Hippocampal formation (tissue), 2 donors: ENCODE measurements at regions not wholly inside any gene's neighbourhood (a gene's known extent, or its start where the extent isn't known, plus 50 kb on each side); places are given as distances from the start of the nearest gene placed in this dataset.

ENCODE experiments used
- DNase-seq, 2 donors: peaks; one replicate each; lab custom pipeline; 2025; lab: John Stamatoyannopoulos, UW

DNA sequence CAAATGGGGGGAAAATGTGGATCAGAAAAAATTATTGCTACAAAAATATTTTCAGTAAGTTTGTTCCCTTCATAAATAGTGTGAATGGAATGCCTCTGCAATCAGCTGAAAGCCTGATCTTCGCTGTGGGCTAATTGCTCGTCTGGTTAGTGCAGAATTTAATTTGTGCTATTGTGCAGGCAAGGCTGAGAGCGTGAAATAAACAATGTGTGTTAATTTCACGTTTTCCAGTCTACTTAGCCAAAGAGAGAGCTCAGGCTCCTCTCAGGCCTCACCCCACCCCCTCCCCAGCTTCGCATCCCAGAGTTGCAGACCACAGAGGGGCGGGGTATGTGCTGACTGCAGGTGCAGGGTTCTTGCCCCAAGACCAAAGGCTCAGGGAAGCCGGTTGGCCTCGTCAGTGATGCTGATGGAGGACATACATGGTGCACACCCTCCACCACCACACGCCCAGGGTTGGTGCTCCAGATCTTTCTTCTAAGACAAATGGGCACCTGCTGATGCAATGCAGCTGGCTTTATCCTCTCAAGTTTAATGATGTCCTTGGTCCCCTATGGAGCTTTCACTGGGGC is 302.6 kb upstream of the SLC14A2 start:
- no peak for DNase-seq

DNA sequence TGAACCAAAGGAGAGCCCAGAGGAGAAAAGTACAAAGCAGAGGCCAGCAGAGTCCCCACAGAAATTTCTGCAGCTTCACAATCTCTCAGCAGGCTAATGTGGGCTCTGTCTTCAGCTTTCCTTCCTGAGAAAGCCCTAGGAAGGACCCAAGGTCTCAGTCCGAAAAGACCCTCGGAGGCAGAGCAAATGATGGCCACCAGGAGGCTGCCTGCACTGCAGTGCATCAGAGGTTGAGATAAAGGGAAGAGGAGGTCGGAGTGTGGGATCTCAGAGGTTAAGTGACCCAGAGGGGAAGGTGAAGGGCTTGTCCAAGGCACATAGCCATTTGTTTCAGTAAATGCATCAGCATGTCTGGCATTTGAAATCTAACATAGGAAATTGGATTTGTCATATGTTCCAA is 299.1 kb upstream of the SLC14A2 start:
- no peak for DNase-seq

DNA sequence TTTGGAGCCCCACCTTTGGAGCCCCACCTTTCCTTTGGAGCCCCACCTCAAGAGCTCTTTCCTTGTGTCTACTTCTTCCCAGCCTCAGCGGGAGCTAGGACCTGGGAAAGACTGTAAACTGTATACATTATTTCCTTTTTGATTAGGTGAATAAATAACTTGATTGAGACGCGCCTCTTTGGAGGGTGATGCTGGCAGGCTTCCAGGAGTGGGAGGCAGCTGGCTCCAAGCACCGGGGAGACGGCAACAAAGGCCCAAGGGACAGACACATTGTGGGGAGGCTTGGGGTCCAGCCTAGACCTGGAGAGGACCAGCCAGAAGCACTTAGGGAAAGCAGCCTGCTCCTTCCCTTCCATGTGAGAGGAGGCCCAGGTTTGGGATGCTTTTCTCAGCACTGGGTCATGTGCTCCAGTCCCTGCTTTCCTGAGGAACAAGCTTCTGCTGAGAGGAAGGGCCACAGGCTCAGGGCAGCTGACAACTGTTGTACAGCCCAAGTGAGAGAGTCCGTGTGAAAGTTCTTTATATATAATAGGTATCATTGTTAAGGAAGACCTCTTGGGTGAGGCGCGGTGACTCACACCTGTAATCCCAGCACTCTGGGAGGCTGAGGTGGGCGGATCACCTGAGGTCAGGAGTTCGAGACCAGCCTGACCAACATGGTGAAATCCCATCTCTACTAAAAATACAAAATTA is 297.2 kb upstream of the SLC14A2 start:
- no peak for DNase-seq

DNA sequence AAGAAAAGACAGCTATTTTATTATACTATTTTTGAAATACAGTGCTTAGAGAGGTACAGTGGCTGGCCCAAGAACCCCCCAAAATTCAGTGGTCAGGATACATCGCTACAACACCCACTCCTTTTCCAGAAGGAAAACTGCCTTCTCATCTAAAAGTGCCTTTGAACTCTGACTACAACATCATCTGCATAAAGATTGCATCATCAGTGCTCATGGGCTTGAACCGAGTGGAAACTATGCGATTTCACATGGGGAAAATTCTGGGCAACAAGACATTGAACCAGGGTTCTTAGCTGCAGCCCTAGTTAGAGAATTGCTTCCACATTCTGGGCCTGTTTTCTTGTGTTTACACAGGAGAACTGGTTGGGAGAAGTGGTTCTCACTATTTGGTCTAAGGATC is 294.6 kb upstream of the SLC14A2 start:
- DNase-seq: no peak

DNA sequence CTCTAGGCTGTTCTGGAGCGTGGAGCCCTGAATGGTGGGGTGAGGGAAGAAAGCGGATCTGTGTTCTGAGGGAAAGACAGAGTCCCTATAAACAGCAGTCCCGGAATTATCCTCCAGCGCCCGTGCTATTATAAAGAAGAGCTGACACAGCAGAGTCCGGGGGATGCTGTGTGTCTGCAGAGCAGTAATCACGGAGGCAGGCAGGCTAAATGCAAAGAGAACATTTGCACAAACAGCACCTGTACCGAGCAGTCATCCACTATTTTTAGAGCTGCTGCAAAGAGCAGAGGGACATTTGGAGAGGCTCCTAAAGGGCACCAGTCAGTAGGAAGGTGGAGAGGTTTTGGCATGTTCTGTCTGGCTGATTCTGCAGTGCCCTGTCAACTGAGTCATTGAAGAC is 293.8 kb upstream of the SLC14A2 start:
- no peak for DNase-seq

DNA sequence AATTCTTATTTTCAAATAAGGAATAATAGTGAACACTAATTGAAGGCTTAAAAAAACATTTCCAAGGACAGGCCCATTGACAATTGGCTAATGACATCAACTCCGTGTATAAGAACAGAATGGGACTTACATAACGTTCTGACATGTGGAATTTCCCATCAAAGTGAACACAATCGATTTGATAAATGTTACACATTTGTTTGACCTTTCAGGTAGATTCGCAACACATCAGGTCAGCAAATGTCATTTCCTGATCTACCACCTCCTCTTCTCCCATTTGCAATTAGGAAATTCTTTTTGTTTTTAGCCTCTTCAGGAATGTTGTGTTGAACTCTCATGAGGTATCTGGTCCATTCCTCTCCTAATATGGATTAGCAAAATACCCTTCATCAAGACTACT is 292.9 kb upstream of the SLC14A2 start:
- DNase-seq: no peak

DNA sequence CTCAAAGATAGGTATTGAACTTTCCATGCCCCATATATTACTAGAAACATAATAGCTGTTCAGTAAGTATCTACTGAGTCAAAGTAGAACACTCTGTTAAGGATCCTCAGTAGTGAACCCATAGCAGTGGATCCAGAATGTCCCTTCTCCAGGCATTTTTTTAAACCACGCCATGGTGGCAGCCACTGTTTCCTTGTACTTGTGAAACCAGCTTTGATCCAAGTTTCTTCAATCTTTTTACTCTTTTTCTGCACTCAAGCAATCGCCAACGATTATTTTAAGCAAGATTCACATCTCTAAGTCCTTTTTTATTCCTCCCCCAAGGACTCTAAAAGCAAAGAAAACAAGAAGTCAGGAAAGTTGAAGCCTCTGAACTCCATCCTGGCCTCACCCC is 291.2 kb upstream of the SLC14A2 start:
- DNase-seq: no peak

DNA sequence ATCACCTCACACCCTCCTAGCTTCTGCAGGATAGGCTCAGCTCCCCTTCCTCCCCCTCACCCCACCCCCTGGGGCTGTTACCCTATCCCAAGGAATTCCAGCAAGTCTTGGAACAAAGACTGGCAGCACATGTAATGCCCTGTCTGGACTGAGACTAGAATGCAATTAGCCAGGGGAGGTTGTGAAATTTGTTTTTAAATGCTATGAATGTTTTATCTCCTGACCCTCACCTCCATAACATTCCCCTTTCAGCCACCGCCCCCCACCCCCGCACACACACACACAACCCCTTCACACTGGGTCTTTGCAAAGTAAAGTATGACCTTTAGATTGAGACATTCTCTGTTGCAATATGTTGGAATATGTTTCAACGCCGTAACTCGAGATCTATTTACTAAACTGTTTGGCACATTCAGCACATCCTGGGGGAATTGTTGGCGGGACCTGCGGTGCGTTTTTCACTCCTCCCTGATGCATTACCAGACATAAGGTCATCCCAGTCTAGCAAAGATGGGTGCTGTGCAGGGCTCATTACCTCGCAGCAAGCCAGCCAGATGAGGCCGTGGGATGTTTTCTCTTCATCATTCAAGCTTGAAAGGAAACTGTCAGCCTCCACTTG is 290.7 kb upstream of the SLC14A2 start:
- DNase-seq: no peak

DNA sequence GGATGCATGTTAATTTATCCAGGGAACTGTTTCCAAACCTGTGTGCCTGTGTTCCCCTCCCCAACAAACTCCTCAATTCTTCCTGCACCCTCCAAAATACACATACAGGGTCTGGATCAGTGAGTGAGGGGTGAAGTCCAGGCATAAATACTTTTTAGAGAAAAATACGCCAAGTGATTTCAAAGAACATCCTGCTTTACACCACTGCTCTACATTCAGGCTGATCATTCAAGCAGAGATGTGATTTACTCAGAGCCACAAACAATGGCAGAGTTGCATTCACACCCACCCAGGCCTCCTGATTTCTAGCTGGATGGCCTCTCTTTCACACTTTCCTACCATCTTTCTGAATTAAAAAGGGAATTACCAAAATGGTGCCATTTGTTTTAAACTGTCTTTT is 289.5 kb upstream of the SLC14A2 start:
- DNase-seq: no peak

DNA sequence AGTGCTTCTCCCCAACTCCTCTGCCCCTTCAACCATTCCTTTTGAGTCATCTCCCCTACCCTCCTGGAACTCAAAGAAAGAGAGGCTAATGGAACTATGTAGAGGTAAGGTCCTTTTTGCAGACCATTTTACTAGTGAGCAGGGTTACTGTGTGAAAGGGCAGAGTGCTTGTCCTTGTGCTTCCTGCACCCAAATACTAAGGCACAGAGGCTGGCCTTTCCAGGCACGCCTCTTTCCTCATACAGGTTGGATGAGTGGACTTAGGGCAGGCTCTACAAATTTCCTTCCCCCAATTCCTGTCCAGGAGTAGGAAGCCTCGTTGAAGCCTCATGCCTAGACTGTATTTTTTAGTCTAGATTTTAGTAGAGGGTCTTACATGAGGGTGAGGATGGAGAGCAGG is 288.8 kb upstream of the SLC14A2 start:
- DNase-seq: no peak

DNA sequence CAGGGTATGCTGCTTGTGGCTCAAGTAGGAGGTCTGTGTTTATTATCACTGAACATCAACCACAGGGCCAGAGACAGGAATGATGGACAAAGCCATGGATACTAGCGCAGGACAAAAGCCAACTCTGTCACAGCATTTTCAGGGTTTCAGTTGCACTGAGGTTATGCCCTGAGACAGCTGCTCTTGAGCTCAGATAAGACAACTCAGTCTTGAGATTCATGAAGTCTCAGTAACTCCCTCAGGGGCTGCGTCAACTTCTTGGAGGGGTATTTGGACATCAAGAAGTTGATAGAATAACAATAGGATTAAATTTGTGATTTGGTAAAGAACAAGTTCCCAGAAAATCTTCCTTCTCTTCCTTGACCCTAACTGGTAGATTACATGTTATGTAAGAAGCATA is 287.0 kb upstream of the SLC14A2 start:
- no peak for DNase-seq

DNA sequence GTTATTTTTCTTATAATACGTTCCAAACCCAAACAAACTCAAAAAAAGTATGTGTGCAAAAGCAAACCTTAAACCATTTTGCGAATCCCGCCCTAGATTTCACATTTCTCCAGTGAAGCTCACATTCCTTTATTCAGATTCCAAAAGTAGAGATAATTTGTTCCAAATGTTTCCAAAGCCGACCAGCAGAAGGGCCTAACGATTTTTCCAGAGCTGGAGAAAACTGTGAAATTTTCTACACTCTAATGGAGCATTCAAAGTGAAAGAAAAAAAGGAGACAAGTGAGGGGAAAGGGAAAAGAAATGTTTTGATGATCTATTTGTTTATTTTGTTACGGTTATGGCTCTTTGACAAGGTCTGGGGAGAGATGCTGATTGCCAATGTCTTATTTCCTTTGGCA is 286.5 kb upstream of the SLC14A2 start:
- no peak for DNase-seq

DNA sequence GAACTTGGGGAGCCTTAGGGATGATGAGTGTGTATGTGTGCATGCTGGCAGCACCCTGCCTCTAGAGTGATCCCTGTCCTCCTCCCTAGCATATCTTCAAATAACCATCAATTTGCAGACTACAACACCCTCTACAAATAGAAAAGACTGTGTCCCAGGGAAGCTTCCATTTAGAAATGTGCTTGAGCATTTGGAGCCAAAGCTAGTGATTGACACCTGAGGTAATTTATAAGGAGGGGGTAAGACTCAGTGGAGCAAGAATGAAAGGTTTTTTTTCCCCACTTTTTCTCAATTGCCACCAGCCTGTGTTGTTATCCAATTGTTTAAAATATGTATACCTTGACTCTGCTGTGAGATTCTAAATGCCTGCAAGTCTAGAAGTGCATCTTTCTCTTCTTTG is 286.0 kb upstream of the SLC14A2 start:
- DNase-seq: no peak

DNA sequence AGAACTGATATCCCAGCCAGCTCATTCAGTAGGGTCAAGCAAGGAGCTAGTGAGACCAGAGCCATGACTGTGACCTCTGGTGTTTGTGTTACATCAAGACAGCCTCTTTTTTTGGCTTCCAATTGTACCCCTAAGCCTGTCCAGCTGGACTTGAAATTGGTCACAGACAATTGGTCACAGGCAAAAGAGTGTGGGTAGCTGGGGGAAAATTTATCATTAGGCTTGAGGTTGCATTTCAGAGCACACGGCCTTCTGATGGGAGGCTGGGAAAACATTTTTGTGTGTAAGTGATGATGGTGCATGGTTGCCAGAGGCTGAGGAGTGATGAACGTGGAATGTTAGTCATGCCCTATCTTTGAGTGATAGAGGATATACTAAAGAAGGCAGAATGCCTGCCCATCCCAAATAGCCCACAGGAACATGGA is 285.1 kb upstream of the SLC14A2 start:
- DNase-seq: no peak

DNA sequence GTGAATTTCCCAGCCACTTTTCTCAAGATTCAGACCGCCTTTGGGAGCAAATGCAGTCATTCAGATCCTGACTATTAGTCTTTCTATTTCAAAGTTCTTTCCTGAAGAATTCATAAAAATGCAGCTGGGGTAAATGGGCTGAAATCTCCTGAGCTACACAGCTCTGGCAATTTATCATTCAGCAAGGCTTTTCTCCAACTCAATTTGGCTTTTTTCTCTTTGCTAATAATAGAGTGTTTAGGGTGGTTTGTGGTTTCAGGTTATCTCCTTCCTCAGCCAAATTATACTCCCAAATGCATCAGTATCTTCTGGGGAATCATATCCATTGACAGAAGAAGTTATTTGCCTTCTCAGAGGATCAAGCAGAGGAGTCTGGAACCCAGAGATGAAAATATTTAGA is 282.4 kb upstream of the SLC14A2 start:
- DNase-seq: no peak

DNA sequence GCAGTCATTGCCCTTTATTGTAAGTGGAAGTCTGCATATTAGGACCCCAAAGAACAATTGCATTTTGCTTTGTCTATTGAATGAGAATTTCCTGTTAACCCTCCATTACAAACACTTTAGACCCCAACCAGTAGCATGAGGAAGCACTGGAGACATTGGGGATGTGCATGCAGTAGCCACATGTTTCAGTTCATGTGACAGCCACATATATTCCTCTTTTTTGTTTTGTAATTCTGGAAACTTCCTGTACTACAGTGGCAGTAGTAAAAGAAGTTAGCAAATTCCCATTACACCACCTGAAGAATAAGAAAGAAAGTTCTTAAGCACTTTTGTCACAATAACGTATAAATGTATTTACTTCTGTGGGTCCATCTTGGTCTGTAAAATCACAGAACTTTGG is 281.1 kb upstream of the SLC14A2 start:
- DNase-seq: no peak

DNA sequence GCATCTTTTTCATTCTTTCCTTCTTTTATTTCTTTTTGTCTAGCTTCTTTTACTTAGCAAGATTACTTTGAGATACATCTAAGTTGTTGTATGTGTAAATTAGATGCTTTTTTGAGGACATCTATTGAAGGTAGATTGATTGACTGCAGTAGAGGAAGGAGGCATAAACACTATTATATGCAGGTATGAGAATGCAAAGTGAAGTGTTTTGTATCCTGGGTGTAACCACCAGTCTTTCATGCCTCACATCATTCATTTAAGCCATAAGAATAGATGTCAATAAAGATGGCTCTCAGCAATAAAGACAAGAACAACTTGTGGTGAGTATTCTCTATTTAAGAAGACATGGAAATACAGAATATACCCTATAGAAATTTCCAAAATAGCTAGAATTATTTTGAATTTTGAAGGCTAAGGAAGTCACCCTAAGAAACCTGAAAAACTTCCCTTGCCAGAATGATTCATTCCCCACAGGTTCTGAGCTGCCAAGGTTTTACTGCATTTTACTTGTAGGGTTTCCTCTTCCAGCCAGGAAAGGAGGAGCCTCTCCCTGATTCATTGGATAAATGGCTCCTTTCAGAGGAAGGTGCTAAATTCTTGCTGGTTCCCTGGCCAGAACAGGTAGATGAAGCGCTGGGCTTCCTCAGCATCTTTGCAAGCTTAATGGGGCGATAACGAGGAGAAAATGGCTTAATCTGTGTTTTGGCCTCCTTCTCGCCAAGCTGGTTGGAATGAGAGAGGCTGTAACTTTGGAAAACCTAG is 279.8 kb upstream of the SLC14A2 start:
- no peak for DNase-seq

DNA sequence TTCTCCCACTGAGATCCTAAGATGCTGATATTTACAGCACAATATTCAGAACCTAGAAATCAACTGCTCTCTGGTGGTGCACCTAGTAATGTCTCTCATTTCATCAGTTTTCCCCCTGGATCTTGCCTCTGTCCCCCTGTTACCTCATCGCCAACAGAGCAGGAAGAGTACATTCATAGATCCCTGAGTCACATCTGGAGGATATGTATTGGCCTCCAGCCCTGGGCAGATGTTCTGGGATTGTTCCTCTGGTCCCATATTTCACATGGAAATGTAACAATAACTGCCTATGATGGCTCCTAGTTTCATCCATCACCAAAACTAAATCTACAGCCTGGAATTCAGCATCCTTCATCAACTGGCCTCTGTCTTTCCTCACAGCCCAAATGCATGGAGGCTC is 278.8 kb upstream of the SLC14A2 start:
- DNase-seq: no peak

DNA sequence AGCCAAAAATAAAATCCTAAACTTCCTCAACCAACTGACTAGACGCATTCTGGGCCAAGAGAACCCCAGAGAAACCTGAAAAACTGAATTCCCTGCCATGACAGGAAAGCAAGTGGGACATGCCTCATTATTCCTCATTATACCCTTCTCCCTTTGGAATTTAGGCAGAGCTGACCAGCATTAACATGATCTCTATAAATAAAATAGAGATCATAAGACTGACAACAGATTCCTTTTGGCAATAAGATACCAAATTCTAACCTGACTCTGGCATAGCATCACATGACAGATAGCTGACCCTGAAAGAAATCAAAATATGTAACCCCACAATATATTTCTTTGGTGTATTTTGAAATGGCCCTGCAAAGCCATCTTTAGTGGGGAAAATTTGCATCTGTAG is 277.8 kb upstream of the SLC14A2 start:
- DNase-seq: no peak

DNA sequence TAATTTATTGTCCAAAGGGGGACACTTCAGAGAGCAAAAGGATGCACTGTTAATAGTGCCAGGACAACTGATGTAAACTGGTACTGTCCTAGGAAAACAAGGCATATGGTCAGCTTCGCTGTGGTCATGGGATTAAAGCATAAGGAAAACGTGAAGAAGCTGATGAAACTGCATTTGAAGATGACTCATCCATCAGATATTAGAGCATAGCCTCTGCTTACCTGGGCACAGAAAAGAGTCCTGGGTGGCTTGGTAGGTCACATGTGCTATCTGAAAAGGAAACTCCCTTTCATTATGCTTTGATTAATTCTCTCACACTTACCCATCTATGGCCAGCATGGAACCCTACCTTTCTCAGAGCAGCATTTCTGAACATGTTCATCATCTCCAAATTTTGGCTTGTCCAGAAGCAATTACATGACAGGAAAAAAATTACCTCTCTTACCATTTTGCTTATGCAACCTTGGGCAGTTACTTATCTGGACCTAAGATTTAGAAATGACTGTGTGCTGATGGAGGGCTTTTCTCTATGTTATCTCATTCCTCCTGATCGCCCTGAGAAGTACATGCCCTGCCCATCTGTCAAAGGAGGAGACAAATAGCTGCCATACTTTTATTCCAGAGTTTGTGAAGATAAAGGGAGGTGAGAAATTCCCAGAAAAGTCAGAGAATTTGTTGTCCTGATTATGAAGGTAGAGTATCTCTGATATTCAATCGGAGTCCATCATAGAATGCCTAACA is 275.3 kb upstream of the SLC14A2 start:
- DNase-seq: no peak

DNA sequence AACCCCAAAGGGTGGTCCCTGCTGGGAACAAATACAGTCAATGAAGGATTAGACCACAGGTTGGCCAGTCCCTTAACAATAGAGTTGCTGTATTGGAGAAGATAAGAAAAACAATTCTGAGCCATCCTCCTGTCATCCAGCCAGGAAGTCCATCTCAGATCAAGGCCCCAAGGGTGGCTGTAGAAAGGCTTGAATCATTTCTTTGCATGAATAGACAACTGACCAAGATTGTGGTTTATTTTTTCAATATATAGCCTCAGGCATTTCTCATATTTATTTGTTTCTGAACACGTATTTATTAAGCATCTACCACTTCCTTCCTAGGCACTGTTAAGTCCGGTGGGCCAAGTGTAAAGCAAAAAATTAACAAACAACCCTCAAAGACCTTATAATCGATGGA is 274.4 kb upstream of the SLC14A2 start:
- no peak for DNase-seq

DNA sequence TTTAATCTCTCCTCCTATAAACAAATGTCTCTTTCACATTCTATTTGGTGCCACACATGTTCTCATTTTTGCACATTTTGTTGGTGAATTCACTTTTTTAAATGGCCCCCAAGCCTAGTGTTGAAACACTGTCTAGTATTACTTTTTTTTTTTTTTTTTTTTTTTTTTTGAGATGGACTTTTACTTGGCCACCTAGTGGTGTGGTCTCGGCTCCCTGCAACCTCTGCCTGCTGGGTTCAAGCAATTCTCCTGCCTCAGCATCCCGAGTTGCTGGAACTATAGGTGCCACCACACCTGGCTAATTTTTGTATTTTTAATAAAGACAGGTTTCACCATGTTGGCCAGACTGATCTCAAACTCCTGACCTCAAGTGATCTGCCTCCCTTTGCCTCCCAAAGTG is 273.8 kb upstream of the SLC14A2 start:
- DNase-seq: no peak
